ENCODE measurements at regions not wholly inside any gene's neighbourhood (a gene's known extent, or its start where the extent isn't known, plus 50 kb on each side); places are given as distances from the start of the nearest gene placed in this dataset.
A peak's percentile ranks its signal among the peaks of the same experiment; 100 is the strongest.

GRCh38 chr7:41459623-41460261 lies 243.1 kb downstream of the INHBA start:
- no peak overlapping the region for H2BK15ac ChIP-seq (ENCODE audit: low read depth, low read length)
- no peak overlapping the region for H4K5ac ChIP-seq (ENCODE audit: insufficient read length, low read depth, low read length)
- no peaks in the 10 kb centered on the region for H3K27me3 ChIP-seq (ENCODE audit: insufficient read depth, low read length)
- H3T11ph ChIP-seq (ENCODE audit: low read length), result no peak overlapping the region
- H2BK120ac ChIP-seq (ENCODE audit: low read depth, low read length, poor library complexity, severe bottlenecking), result no peak overlapping the region
- H3K36me3 Mint-ChIP-seq (ENCODE audit: insufficient read depth in 1 of 3, low read depth in 3 of 3), result no peaks in the 10 kb centered on the region
- H3K4ac ChIP-seq (ENCODE audit: low read depth, low read length), result no peak overlapping the region
- H3K23ac ChIP-seq (ENCODE audit: insufficient read length, low read depth, low read length), result no peak overlapping the region
- H3K9me3 Mint-ChIP-seq, result no peaks in the 10 kb centered on the region; a peak in 1 of 5 replicates
- no peaks in the 10 kb centered on the region for H3K4me1 ChIP-seq (ENCODE audit: insufficient read depth, low read length)
- no peak overlapping the region for H2BK12ac ChIP-seq (ENCODE audit: insufficient read length, low read depth, low read length)
- H2AK5ac ChIP-seq (ENCODE audit: insufficient read length, low read length), result no peak overlapping the region
- H3K23me2 ChIP-seq (ENCODE audit: insufficient read length, low read depth, low read length, poor library complexity, severe bottlenecking), result no peaks in the 10 kb centered on the region
- H4K8ac ChIP-seq (replicated peaks; ENCODE audit: insufficient read length, low read depth, low read length), result no peak overlapping the region
- H3K9ac ChIP-seq (ENCODE audit: extremely low read depth, insufficient read length, low read length), result no peak overlapping the region
- H3K79me2 ChIP-seq (ENCODE audit: insufficient read depth, low read length), result peaks cover 2% of the 10 kb centered on the region; the same call in 1 of the 2 replicates
- no peaks in the 10 kb centered on the region for H3K79me1 ChIP-seq (ENCODE audit: insufficient read depth, low read depth, low read length, poor library complexity, severe bottlenecking)
- H4K91ac ChIP-seq (ENCODE audit: insufficient read length, low read depth, low read length), result no peak overlapping the region
- no peak overlapping the region; the same call in 1 of the 2 replicates for H3K14ac ChIP-seq (ENCODE audit: insufficient read depth, low read length)
- H3K27ac ChIP-seq (ENCODE audit: insufficient read length, low read depth, low read length), result no peak overlapping the region
- no peak overlapping the region for H2BK5ac ChIP-seq (ENCODE audit: insufficient read length, low read length)
- DNase-seq, result no peak
- H3K4me2 ChIP-seq (ENCODE audit: insufficient read depth, insufficient read length, low read length), result no peak overlapping the region
- H3K9me3 ChIP-seq (ENCODE audit: control insufficient read depth, low read depth, low read length), result no peaks in the 10 kb centered on the region
- H3K56ac ChIP-seq (ENCODE audit: insufficient read length, low read depth, low read length), result no peak overlapping the region
- WGBS (ENCODE audit: extremely low coverage, insufficient read length, low lambda C conversion rate), result no CpG with 5 or more reads among the region's 8 CpGs
- H3K27me3 Mint-ChIP-seq (ENCODE audit: low read depth), result no peaks in the 10 kb centered on the region
- no peaks in the 10 kb centered on the region for H3K4me1 Mint-ChIP-seq
- no peak overlapping the region for H3K27ac Mint-ChIP-seq
- H3K4me3 Mint-ChIP-seq, result no peak overlapping the region
- no peak overlapping the region for H2BK20ac ChIP-seq (ENCODE audit: low read depth, low read length, poor library complexity, severe bottlenecking)
- H3K18ac ChIP-seq (ENCODE audit: insufficient read length, low read depth, low read length), result peak overlapping the region; percentile 4
- no peaks in the 10 kb centered on the region for H4K20me1 ChIP-seq (ENCODE audit: control insufficient read depth, insufficient read depth, insufficient read length)
- no peak overlapping the region for H2AFZ ChIP-seq (ENCODE audit: low read length)
- TF ChIP-seq CTCF (conservative IDR thresholded peaks at IDR 0.05), result no peak

All from H9 (cell line).